GM20000 (cell line): ENCODE measurements at regions not wholly inside any gene's neighbourhood (a gene's known extent, or its start where the extent isn't known, plus 50 kb on each side); places are given as distances from the start of the nearest gene placed in this dataset.

ENCODE experiments used
- DNase-seq: peaks from one replicate; pipeline ENCODE4 v3.0.0; 2012; ENCODE audit warnings: low spot score
- TF ChIP-seq, protein P1 (sequence below): IDR thresholded peaks from 2 replicates; pipeline ENCODE4 v1.5.1; 2012; ENCODE audit warnings: mild to moderate bottlenecking, control low read depth; ENCODE audit errors: extremely low read depth, missing control alignments

DNA sequence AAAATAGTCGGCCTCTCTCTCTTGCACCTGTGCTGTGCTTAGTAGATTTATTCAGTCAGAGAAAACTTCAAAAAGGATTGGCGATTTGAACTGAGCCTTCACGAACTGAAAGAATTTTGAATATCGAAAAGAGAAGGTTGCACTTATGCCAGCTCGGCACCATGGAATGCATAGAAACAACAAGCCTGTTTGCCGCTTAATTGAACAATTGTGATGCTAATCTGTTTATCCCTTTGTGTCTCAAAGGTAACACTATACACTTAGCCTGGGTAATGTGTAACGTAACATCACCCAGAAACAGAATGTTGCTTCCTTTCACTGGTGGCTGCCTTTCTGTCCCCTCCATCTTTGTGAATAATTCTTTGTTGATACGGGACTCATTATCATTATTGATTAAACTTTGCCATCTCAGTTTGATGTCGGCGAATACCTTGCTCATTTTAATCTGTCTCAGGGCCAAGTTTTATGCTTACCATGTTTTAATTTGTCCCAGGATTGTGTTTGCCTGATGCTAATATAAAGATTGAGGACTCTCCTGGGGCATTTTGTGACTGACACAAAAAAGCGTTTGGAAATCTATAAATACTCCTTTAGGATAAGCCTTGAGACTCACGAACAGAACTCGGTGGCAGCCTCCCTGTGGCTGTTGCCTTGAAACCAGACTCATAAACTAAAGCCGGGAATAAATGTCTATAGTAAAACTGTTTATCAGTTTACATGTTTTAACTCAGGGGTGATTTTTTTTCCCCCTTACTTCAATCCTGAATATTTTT is 400.5 kb downstream of the RAPGEF2 start:
- TF ChIP-seq, protein P1, sequence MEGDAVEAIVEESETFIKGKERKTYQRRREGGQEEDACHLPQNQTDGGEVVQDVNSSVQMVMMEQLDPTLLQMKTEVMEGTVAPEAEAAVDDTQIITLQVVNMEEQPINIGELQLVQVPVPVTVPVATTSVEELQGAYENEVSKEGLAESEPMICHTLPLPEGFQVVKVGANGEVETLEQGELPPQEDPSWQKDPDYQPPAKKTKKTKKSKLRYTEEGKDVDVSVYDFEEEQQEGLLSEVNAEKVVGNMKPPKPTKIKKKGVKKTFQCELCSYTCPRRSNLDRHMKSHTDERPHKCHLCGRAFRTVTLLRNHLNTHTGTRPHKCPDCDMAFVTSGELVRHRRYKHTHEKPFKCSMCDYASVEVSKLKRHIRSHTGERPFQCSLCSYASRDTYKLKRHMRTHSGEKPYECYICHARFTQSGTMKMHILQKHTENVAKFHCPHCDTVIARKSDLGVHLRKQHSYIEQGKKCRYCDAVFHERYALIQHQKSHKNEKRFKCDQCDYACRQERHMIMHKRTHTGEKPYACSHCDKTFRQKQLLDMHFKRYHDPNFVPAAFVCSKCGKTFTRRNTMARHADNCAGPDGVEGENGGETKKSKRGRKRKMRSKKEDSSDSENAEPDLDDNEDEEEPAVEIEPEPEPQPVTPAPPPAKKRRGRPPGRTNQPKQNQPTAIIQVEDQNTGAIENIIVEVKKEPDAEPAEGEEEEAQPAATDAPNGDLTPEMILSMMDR = no peak
- no peak for DNase-seq

DNA sequence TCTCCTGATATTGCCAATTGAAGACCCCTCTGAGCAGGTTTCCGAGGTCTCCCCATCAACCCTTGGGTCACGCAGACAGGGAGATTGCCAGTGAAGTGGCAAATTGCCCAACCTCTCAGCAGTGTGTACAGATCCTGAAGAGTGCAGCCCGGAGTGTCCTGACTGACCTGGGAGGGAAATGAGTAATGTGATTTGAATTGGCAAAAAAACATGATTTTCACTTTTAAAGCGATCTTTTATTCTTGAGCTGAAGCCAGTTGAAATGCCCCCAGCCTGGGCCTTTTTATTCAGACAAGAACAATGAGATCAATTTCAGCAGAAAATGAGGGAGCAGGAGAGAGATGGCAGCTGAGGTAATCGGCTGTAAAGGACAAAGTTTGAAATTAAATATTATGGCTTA is 401.8 kb downstream of the RAPGEF2 start:
- TF ChIP-seq, protein P1 = no peak

DNA sequence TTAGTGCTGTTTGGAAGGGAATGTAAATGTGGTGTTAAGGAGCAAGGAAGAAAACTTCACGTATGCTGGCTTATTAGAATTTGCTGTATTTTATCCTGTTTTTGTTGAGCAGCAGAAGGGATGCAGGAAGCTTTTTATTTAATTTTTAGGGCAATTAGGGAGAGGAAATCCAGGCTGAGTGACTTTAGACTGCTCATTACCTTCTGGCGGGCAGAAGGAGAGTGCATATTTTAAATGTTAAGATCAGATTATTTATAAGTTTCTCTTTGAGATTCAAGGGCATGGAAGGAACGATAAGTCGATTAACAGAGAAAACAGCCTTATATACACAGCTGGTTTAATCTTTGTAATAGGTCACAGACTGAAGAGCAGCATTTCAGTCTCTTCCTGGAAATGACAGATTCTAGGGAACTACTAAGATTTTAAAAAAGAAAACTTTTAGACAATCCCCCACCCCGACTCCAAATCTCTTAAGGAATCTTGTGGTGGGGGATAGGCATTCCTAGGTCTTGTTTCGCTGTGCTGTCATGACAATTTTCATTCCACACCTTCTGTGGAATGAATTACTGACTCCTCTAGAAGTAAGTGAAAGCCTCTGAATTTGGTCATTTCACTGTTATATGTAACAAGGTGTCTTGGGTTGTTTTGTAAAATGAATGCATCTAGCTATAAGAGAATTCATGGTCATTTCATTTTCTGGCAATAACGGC is 402.5 kb downstream of the RAPGEF2 start:
- TF ChIP-seq, protein P1 = no peak
- no peak for DNase-seq

More for the DNA sequence above, 401.8 kb downstream of the RAPGEF2 start:
- DNase-seq = no peak

DNA sequence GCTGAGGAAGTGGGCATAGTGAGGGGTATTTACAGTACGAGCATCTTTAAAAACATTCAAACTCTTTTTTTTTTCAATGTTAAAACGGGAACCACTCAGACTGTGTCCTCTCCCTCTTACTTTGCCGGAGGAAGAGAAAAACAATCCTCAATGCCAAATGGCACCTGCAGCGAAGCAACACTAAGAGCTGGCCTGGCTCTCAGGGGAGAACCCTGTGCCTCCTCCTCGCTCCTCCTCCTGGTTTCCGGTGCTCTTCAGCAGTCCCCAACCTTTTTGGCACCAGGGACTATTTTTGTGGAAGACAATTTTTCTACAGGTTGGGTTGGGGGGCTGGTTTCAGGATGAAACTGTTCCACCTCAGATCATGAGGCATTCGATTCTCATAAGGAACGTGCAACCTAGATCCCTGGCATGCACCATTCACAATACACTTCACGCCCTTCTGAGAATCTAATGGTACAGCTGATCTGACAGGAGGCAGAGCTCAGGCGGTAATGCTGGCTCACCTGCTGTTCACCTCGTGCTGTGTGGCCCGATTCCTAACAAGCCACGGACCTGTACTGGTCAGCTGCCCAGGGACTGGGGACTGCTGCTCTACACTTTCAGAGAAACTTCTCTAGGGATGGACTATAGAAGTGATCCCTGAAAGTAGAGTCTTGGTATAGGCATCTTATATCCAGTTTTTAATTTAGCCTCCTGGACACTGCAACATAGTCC is 404.1 kb downstream of the RAPGEF2 start:
- TF ChIP-seq, protein P1 = no peak
- no peak for DNase-seq

DNA sequence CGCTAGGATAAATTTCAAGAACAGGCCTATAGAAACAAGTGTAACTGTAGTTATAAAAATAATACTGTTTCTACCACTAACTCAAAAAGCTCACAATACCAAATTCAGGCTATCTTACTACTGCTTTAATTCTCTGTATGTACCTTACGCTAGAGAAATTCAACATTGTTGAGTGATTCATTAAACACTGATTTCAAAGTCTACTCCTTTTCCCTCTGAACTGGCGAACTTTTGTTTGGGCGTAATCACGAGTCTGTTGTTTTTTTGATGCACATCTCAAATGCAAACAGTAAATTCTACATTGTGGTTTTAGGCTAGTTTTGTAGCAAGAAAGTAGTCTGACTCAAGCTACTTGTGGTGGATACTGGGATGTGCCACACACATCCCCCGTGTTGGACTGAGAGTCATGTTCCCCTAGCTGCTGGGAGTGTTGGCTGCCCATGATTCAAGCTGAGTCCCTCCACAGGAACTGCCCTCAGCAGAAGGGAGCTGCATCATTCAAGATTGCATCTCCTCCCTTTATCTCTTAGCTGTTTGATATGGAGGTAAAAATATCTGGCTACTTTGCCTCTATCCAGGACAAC is 406.1 kb downstream of the RAPGEF2 start:
- no peak for DNase-seq
- TF ChIP-seq, protein P1 = no peak

DNA sequence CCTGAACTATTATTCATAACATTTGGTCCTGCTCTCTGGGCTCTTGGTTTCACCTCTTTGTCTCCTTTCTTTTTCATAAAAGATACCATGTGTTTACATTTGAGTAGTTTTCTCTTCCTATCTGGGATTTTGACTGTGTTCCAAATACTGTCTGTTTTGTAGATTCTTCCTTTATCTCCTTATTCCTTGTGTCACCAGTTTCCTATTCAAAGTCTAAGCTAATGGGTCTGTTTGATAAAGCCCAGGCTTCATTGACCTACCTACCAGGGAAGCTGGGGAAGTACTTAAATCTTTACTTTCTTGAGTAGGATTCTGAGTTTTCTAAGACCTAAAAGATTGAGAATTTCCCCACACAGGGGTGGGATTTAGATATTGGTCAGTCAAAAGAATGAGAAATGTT is 409.5 kb downstream of the RAPGEF2 start:
- TF ChIP-seq, protein P1 = no peak
- DNase-seq = no peak
